UCSD-AML1 (cell line): ENCODE measurements at regions not wholly inside any gene's neighbourhood (a gene's known extent, or its start where the extent isn't known, plus 50 kb on each side); places are given as distances from the start of the nearest gene placed in this dataset.
A peak's percentile ranks its signal among the peaks of the same experiment; 100 is the strongest.
"Not testable (repeated sequence)": the region's sequence is repeated elsewhere in the genome, so short reads cannot be mapped to it uniquely, and the experiment has no call there.

ENCODE experiments used
- DNase-seq: peaks from one replicate; lab custom pipeline; 2025; ENCODE audit not compliant: unreplicated experiment; lab: John Stamatoyannopoulos, UW

DNA sequence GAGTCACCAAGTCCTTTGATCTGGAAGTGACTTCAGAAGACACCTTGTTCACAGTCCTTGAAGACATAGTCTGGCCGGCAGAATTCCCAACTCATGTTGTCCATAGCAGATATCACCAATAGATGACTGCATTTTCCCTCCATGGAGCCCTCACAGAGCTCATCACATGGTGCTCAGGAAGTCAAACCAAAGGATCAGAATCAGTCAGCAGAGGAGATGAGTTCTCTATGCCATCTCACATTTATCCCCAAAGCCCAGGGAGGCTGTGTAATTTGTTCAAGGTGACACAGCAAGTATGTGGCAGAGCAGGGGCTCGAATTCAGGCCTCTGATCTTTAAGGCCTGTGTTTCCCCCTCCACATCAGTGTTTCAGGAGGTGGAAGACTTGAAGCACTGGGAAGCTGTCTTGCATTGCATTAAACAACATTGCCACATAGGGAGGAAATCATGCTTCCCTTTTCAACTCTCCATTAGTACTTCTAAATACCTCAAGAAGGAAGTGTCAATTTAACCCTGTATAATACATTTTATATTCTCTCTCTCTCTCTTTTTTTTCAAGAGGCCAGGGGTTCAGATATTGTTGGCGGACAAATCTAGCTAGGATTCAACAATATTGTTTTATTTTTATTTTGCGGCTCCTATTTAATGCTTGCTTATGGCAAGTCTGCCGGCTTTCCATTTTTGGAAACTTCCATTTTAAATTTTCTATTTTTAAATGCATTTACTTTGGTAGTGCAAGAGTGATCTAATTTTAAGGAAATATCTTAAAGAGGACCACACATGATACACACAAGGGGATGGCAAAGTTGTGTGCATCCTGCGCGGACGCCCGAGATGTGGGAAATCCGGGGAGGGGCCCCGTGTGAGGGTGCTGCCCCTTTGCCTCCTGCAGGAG is 61.9 kb downstream of the NPIPB5 start:
- peak; percentile 33 for DNase-seq

DNA sequence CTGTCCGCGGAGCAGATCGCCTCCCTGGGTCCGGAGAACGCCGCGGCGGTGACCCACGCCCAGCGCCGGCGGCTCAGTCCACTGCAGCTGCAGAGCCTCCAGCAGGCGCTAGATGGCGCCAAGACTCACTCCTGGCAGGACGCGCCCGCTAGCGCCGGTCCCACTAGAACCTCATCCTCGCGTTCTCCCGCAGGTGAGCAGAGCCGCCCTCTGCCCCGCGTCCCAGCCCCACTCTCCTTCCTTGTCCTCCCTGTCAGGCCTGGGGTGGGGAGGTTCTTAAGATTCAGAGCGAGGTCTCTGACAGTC is 62.5 kb downstream of the NPIPB5 start:
- not testable (repeated sequence) for DNase-seq

DNA sequence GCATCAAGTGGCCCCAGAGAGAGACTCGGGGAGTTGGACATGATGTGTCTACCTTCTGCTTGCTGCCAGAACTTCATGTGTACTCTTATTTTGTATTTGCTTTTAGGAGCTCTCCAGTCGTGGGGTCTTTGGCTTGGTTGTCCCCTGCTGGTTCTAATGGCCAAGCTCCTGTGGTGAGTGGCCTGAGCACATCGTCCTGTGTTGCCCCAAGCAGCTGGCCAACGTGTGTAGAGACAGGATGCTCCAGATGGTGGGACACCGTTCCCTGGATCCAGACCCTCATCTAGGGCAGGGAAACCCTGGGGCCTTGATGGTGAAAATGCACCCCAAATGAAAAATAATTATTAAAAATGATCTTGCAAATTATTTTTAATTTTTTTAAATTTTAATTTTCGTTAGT is 65.8 kb downstream of the NPIPB5 start:
- not testable (repeated sequence) for DNase-seq

DNA sequence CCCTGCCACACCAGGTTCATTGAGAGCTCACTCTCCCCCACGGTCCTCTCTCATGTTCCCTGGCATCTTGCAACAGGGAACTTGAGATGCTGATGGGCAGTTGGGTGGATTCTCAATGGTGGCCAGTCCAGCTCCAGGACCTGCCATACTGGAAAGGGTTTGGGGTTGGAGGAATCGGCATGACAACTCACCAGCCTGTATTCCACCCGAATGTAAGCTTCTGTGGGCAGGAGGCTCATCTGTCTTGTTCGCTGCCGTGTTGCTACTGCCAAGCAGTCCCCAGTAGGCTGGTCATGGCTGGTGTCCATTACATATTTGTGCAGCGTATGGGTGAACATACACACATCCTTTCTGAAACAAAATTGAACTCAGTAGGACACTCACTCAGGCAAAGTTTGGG is 72.5 kb downstream of the NPIPB5 start:
- DNase-seq = not testable (repeated sequence)

DNA sequence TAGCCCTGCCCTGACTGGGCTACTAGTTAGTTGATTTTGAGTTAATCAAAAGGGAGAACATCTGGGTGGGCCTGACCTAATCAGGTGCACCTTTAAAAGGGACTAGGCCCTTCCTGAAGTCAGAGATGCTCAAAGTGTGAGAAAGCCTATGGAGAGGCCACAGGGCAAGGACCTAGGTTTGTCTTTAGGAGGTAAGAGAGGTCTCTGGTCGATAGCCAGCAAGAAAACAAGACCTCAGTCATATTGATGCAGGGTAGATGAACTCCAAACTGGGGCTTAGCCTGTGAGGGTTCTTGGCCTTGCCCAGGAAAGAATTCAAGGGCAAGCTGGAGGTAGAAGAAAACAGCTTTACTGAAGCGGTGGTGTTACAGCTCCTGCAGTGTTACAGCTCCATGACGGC is 73.8 kb downstream of the NPIPB5 start:
- DNase-seq = not testable (repeated sequence)

DNA sequence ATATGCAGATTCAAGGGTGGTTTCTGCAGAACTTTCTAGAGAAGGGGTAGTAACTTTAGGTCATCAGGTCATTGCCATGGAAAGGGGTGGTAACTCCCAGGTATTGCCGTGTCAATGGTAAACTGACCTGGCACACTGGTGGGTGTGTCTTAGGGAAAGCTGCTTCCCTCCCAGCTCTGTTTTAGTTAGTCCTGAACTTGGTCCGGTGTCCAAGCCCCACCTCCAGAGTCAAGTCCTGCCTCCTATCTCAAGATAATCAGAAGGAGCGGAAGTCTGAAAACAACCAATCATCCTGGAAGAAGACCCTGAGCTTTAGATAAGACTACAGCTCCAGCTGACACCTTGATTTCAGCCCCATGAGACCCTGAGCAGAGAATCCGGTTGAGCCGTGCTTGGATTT is 74.2 kb downstream of the NPIPB5 start:
- not testable (repeated sequence) for DNase-seq

DNA sequence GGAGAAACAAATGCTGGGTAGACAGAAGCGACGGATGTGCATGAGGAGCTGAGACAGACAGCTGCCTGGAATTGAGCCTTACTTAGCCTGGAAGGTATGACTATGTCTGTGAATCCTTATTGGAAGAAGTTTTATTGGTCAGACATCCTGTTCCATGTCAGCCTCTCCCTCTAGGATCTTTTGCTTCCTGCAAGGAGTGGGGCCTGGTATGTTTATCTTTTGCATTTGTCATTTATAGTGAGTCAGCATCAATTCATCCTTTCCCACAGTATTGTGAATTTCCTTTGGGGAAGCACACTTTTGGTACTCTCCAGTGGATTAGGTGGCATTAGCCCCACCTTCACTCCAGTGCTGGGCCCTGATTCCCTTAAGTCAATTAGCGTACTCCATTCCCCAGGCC is 74.7 kb downstream of the NPIPB5 start:
- DNase-seq = not testable (repeated sequence)

DNA sequence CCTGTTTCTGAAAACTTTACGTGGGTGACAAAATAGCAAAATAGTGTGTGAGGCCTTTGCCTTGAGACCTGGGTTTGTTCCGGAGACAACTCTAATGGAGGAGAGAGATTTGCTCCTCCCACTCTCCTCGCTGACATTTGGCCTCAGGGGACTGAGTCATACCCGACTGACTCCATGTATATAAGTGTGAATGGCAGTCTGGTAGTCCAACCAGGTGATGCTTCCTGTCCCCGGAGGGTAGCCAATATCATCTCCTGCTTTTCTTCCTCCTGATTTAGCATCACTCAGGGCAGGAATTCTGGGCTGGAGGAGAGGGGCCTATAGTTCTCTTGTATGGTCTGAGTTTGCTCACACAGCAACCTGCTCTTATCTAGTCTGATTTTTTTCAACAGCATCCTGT is 76.0 kb downstream of the NPIPB5 start:
- DNase-seq = not testable (repeated sequence)

DNA sequence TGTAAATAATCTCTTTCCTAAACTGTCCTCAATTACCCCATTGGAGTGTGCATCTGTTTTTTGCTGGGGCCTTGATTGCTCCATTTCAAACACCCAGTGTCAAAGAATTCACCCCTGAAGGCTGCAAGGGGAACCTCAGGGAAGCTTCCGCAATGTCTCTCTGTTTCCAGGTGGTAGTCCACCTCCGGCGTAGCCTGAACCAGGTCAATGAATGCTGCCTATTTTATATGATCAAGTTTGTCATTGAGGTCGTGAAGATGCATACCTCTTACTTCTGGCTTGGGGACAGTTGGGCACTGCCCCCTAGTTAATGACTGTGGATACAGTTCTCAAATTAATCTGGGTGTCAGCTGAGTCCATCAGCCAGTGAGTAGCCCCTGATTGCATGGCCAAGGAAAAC is 79.1 kb downstream of the NPIPB5 start:
- not testable (repeated sequence) for DNase-seq

DNA sequence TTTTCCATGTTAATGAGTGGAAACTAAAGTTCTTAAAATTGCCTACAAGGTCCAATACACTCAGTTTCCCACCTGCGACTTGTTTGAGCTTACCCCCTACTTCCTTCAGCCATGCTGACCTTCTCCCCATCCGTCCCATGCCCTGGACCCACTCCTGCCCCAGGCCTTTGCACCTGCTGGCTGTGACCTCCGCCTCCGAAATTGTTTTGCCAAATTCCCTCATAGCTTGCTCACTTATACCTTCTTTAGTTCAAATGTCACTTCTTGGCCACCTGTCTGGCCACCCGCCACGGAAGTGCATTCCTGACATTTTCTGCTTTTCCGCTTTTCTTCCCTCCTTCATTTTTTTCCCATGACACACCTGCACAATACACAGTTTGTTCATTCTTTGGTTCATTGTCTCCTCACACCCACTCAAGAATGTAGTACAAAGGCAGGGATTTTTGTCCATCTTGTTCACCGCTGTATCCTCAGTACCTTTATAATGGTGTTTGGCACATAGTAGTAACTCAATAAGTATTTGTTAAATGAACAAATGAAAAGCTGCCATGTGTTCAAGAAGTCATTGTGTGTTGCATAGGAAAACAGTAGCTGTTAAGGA is 85.9 kb downstream of the NPIPB5 start:
- DNase-seq = not testable (repeated sequence)

DNA sequence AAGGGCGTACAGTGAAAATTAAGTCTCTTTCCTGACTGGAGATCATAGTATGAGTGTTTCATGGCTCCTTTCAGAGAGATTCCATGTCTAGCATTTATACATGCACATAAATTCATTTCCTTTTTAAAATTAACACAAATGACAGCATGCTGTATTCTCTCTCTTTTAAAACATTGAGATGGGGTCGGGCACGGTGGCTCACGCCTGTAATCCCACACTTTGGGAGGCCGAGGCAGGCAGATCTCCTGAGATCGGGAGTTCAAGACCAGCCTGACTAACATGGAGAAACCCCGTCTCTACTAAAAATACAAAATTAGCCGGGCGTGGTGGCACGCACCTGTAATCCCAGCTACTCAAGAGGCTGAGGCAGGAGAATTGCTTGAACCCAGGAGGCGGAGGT is 93.1 kb downstream of the NPIPB5 start:
- DNase-seq = not testable (repeated sequence)

DNA sequence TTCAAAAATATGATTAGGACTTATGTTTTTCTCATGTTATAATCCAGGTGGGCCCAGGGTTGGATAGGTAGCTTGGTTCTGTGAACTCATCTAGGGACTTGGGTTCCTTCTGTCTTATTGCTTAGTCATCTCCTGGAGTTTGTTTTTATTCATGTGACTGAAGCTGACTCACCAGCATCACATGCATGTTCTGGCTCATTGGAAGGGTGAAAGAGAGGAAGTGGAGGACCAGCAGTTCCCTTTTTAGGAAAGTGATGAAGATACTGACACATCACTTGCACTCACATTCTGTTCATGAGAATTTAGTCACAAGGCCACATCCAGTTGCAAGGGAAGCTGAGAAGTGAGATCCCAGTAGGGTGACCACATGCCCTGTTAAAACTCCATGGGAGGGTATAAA is 95.9 kb downstream of the NPIPB5 start:
- DNase-seq = not testable (repeated sequence)

DNA sequence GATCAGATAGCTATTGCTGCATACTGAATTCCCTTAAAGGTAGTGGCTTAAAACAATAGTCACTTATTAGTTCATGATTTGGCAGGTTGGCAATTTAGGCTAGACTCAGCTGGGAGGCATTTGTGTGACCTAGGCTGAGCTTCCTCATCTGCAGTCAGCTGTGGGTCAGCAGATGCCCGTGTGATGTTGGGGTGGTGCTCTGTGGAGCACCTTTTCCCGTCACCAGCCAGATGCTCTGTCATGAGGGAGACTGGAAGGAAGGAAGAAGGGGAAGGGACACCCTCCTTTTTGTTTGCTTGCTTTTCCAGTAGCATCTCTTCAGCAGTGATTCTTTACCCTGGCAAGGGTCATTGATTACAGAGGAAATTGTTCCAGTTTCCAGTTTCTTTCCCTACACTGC is 99.1 kb downstream of the NPIPB5 start:
- DNase-seq = not testable (repeated sequence)

DNA sequence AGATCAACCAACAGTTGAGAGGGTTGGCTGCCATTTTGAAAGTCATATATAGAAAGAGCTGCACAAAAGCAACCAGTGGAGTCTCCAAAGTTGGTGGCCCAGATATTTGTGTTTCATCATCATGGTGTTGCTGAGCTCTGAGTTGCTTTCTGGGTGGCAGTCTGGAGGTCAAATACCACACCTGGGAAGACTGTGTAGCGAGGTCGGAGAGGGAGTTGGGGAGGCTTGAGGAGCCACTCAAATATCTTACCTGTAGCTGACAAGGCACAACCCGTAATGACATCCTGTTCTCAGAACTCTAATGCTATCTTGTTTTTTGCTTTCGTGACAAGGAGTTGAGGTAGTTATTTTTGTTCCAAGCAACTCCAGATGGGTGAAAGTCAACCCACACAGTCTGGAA is 100.4 kb downstream of the NPIPB5 start:
- DNase-seq = not testable (repeated sequence)

DNA sequence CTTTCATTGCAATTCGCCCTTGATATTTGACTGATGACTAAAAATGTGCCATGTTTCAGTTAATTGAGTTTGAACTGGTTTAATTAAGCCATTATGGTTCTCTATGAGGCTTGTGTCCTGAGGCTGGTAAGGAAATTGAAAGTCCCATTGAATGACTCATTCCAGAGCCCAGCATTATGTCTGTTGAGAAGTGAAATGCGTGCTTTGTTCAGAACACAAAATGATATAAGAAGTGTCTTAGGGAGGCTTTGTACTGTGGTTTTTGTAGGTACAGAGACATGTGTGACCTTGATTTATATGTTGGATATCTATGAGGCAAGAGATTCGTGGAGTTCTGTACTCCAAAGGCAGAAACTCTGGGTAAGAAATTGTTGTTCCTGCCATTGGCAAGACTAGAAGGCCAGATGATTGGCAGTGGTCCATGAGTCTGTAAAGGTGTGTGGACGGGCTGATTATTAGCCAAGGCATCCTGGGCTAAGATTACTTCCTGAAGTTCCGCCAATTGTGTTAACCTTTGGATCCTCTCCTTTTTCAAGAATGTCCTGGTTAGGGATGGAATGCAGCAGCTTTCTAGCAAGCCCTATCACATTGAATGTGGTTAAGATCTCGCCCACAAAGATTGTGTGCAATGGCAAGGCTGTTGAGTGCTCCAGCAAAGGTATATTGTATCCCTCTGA is 103.7 kb downstream of the NPIPB5 start:
- DNase-seq = no peak

DNA sequence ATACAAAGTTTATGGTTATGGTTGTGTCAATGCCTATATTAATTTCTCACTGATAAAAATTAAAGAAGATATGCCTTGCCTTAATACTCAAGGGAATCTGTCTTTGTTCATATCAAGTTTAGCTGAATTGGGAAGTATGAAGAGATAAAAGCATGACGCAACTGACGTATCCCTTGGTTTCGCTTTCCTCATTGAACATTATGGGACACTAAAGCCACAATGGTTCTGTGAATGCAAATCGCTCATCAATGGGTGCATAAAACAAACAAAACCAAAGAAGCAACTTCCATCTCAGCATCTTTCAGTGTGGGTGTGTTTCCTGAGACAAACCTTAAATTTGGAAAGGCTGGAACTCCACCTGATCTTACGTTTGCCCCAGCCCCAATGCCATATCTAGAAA is 108.2 kb downstream of the NPIPB5 start:
- DNase-seq = no peak

DNA sequence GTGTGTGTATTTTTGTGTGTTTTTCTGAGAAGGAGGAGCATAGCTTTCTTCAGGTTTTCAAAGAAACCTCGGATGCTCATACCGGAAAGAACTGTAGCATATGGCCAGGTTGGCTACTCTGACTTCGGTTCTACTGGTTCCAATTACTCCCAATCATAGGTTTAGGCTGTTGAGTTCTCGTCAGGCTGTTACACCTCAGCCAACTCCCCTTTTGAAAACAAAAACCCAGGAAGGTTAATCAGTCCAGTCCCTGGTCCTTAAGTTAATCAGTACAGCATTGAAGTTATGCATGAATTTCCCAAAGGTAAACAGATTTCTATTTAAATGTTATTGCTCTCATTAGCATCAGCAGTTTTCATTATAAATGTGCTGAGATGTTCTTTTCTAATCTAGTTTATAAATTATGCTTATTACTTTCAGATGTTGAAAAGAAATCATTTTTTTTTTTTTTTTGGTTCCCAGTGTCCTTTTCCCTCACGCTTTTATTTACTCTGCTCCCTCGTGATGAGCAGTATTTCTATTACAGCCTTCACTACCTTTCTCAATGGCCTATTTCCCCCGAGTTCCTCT is 111.0 kb downstream of the NPIPB5 start:
- no peak for DNase-seq

DNA sequence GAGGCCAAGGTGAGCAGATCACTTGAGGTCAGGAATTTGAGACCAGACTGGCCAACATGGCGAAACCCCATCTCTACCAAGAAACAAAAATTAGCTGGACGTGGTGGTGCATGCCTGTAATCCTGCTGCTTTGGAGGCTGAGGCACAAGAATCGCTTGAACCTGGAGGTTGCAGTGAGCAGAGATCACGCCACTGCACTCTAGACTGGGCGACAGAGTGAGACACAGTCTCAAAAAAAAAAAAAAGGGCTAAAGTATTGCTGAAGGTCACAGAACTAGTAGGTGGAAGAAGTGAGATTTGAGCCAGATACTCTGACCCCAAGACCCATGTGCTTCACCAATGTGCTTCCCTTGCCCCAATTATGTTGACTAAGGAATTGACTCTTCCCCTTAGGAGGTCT is 112.0 kb downstream of the NPIPB5 start:
- no peak for DNase-seq

DNA sequence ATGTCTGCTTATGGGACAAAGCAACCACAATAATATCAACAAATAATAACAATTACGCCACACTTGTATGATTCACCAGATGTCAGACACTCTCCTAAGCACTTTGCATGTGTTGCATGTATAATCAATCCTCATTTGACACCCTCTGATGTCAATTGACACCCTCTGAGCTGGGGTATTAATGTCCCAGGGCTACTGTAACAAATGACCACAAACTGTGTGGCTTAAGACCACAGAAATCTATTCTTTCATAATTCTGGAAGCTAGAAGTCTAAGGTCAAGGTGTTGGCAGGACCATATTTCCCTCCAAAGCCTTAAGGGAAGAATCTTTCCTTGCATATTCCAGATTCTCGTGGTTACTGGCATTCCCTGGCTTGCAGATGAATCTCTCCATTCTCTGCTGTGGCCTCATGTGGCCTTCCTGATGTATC is 112.7 kb downstream of the NPIPB5 start:
- no peak for DNase-seq

DNA sequence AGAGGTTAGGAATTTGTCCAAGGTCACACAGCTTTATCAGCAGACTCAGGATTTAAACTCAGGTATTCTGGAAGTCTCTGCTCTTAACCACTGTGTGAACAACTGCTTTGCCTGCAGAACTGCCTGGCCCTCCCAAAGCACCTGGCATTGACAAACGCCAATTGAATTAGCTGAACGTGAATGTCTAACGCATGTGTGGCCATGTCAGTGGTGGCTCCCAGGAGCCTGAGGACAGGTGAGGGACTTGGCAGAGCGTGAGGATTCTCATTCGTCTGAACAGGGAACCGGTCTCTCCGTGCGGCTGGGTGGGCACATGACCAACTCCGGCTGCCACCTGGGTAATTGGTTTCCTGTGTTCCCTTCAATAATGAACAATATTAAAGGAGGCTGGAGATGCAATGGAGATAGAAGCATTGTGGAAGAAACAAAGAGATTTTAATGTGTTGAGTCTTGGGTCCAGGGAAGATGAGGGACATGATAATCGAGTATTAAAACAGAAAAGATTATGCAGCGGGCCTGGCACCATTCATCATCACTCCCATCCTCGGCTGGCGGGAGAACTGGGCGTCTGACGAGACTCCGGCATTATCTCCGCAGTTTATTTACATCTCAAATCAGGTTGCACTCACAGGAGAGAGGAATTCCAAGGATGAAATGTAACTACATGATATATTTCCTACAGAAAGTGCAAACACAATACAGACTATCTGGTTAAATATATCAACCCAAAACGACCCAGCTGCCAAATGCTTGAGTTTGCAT is 113.5 kb downstream of the NPIPB5 start:
- DNase-seq = no peak
